B cell (primary cell): ENCODE measurements at regions not wholly inside any gene's neighbourhood (a gene's known extent, or its start where the extent isn't known, plus 50 kb on each side); places are given as distances from the start of the nearest gene placed in this dataset.

Experiments used
- ATAC-seq: fragments of 200-7000 bp; cut with Tn5 transposase; one replicate; pipeline ENCODE4 v1.10.0; 2021; ENCODE audit warnings: low read depth, mild to moderate bottlenecking, moderate number of reproducible peaks, moderate library complexity
- CTCF ChIA-PET: fragments of 350-600 bp; sonication (Branson Sonifier 250); formaldehyde crosslinking; loops from one replicate; lab custom pipeline; 2021; ENCODE audit warnings: antibody characterized with exemption, inconsistent platforms; lab: Charles Lee
- POLR2A ChIA-PET: fragments of 350-600 bp; sonication (Branson Sonifier 250); formaldehyde crosslinking; loops from one replicate; lab custom pipeline; 2021; ENCODE audit warnings: antibody characterized with exemption; lab: Charles Lee
- DNase-seq: peaks from one replicate; pipeline ENCODE4 v3.0.0; 2013
- H2AFZ ChIP-seq: 2 replicates; pipeline ENCODE4 v1.6.1; 2012; ENCODE audit warnings: mild to moderate bottlenecking, low read depth, low read length; ENCODE audit not compliant: insufficient read depth, poor library complexity, severe bottlenecking
- H3K27ac ChIP-seq, 2 donors: 1 replicate in 1 of 2; 2 replicates in 1 of 2; pipeline ENCODE4 v1.5.1; 2012 to 2013; ENCODE audit warnings: low read length in 2 of 2, mild to moderate bottlenecking in 2 of 2, moderate library complexity in 1 of 2
- H3K27me3 ChIP-seq, 4 experiments: fragments of 200-600 bp in 1 of 4; sonication (generic) in 1 of 4; replicated peaks in 1 of 4; 1 replicate in 2 of 4; 2 replicates in 2 of 4; pipeline versions ENCODE4 v1.6.1 to v1.7.0; 2013 to 2016; ENCODE audit warnings: low read length in 3 of 4, mild to moderate bottlenecking in 2 of 4, mixed read lengths in 1 of 4, moderate library complexity in 1 of 4; ENCODE audit not compliant: insufficient read depth in 4 of 4, control insufficient read depth in 3 of 4; ENCODE audit errors: control extremely low read depth in 1 of 4
- H3K36me3 ChIP-seq, 2 experiments: replicated peaks in 1 of 2; 1 replicate in 1 of 2; 2 replicates in 1 of 2; pipeline versions ENCODE4 v1.6.1 to v1.7.1; 2013; ENCODE audit warnings: low read length in 1 of 2; ENCODE audit not compliant: insufficient read depth in 2 of 2, control insufficient read depth in 1 of 2; ENCODE audit errors: control extremely low read depth in 1 of 2, extremely low read depth in 1 of 2
- H3K4me1 ChIP-seq, 2 donors: fragments of 200-600 bp in 1 of 2; sonication (generic) in 1 of 2; 1 replicate in 1 of 2; 2 replicates in 1 of 2; pipeline versions ENCODE4 v1.5.1 to v1.6.1; 2013 to 2017; ENCODE audit warnings: low read length in 2 of 2; ENCODE audit not compliant: control insufficient read depth in 2 of 2, insufficient read depth in 2 of 2
- H3K4me2 ChIP-seq: replicated peaks from 2 replicates; pipeline ENCODE3; 2012; ENCODE audit warnings: mild to moderate bottlenecking, low read depth, low read length; ENCODE audit not compliant: poor library complexity, severe bottlenecking
- H3K4me3 ChIP-seq, 5 experiments: fragments of 200-600 bp in 1 of 5; sonication (generic) in 1 of 5; 1 replicate in 3 of 5; 2 replicates in 2 of 5; pipeline versions ENCODE4 v1.5.1 to v1.7.0; 2011 to 2016; ENCODE audit warnings: low read length in 4 of 5, mild to moderate bottlenecking in 4 of 5, low read depth in 2 of 5, control low read depth in 1 of 5, moderate library complexity in 1 of 5; ENCODE audit not compliant: insufficient read depth in 1 of 5; ENCODE audit errors: control extremely low read depth in 1 of 5, extremely low read depth in 1 of 5
- H3K79me2 ChIP-seq: fragments of 200-600 bp; sonication (generic); one replicate; pipeline ENCODE4 v1.6.0; 2016; ENCODE audit warnings: low read length; ENCODE audit not compliant: control insufficient read depth, insufficient read depth
- H3K9ac ChIP-seq: fragments of 200-600 bp; sonication (generic); 2 replicates; pipeline ENCODE4 v1.6.1; 2017; ENCODE audit warnings: mild to moderate bottlenecking, low read length, moderate library complexity
- H3K9me3 ChIP-seq, 3 donors: one replicate each; pipeline versions ENCODE4 v1.6.1 to v1.7.1; 2013; ENCODE audit warnings: low read length in 2 of 3; ENCODE audit not compliant: control insufficient read depth in 2 of 3, insufficient read depth in 1 of 3; ENCODE audit errors: control extremely low read depth in 1 of 3
- H4K20me1 ChIP-seq: 2 replicates; pipeline ENCODE4 v1.6.0; 2012; ENCODE audit warnings: mild to moderate bottlenecking, low read length; ENCODE audit not compliant: insufficient read depth, control insufficient read depth, poor library complexity, severe bottlenecking
- H3K27ac Mint-ChIP-seq: one replicate; pipeline ENCODE4 v1.8.0; 2021; ENCODE audit warnings: mixed read lengths
- H3K27me3 Mint-ChIP-seq: one replicate; pipeline ENCODE4 v1.8.0; 2021; ENCODE audit warnings: mixed read lengths
- H3K4me1 Mint-ChIP-seq: one replicate; pipeline ENCODE4 v1.8.0; 2021; ENCODE audit warnings: mixed read lengths
- H3K4me3 Mint-ChIP-seq: one replicate; pipeline ENCODE4 v1.8.0; 2021; ENCODE audit warnings: mixed read lengths
- H3K9me3 Mint-ChIP-seq: one replicate; pipeline ENCODE4 v1.8.0; 2022; ENCODE audit warnings: mixed read lengths; ENCODE audit not compliant: insufficient read depth
- CTCF ChIP-seq: fragments of 200-600 bp; IDR thresholded peaks from one replicate; pipeline ENCODE4 v1.8.0; 2022; ENCODE audit warnings: antibody characterized with exemption, mild to moderate bottlenecking
- EZH2 ChIP-seq: IDR thresholded peaks from 2 replicates; pipeline ENCODE4 v1.6.1; 2012; ENCODE audit warnings: borderline replicate concordance, low read depth, mild to moderate bottlenecking, moderate library complexity, low read length; ENCODE audit not compliant: insufficient read depth, poor library complexity, severe bottlenecking
- WGBS: methylation state at CpG from one replicate; pipeline ENCODE4 v1.1.5; 2013; ENCODE audit warnings: missing lambda C conversion rate; ENCODE audit not compliant: insufficient coverage; 5-methylcytosine and 5-hydroxymethylcytosine counted together
- intact Hi-C: fragments of 100-400 bp; cut with micrococcal nuclease; formaldehyde crosslinking; loops from one replicate; pipeline ENCODE4 v1.10.0; 2022

- H3K27me3 ChIP-seq = peaks cover 0 to 2% (median 0%) of the 10 kb centered on the region in 4 experiments
- no peaks in the 10 kb centered on the region for H4K20me1 ChIP-seq
- H3K9me3 Mint-ChIP-seq = no peaks in the 10 kb centered on the region
- H3K79me2 ChIP-seq = no peaks in the 10 kb centered on the region
- no peak overlapping the region for H3K27ac Mint-ChIP-seq
- H3K9ac ChIP-seq = no peak overlapping the region
- no peaks in the 10 kb centered on the region for H3K9me3 ChIP-seq
- CTCF ChIA-PET = no interaction called here
- H3K27me3 Mint-ChIP-seq = peaks cover 15% of the 10 kb centered on the region
- H3K4me3 ChIP-seq = no peak overlapping the region
- no peak overlapping the region for H3K4me3 Mint-ChIP-seq
- no peak for DNase-seq
- POLR2A ChIA-PET = no interaction called here
- intact Hi-C loops = no loop called here
- H3K4me2 ChIP-seq = no peak overlapping the region
- TF ChIP-seq CTCF (no peak), EZH2 (no peak)
- 85% methylated on average over 18 of the region's 18 CpGs for WGBS
- ATAC-seq = no peak
- H2AFZ ChIP-seq = no peak overlapping the region
- H3K4me1 ChIP-seq = no peaks in the 10 kb centered on the region
- no peaks in the 10 kb centered on the region for H3K4me1 Mint-ChIP-seq
- H3K36me3 ChIP-seq = no peaks in the 10 kb centered on the region
- no peak overlapping the region for H3K27ac ChIP-seq
Observed at GRCh38 chr6:167415441-167415961, 90.6 kb downstream of the TTLL2 start.

GRCh38 chr6:167416676-167417430, 92.0 kb downstream of the TTLL2 start:
- intact Hi-C loops = no loop called here
- no peak overlapping the region for H3K27ac ChIP-seq
- H3K4me3 ChIP-seq = no peak overlapping the region
- no peak for DNase-seq
- TF ChIP-seq EZH2 (no peak), CTCF (no peak)
- H3K4me1 ChIP-seq = no peaks in the 10 kb centered on the region
- peaks cover 0 to 2% (median 0%) of the 10 kb centered on the region in 4 experiments for H3K27me3 ChIP-seq
- no peak overlapping the region for H3K4me2 ChIP-seq
- no peak for ATAC-seq
- H3K79me2 ChIP-seq = no peaks in the 10 kb centered on the region
- H2AFZ ChIP-seq = no peak overlapping the region
- ChIA-PET POLR2A (no interaction called here), CTCF (no interaction called here)
- Mint-ChIP-seq H3K4me1 (no peaks in the 10 kb centered on the region), H3K27me3 (peaks cover 15% of the 10 kb centered on the region), H3K4me3 (no peak overlapping the region), H3K9me3 (no peaks in the 10 kb centered on the region), H3K27ac (no peak overlapping the region)
- H3K9me3 ChIP-seq = peaks cover 0 to 9% (median 0%) of the 10 kb centered on the region in 3 donors
- no peaks in the 10 kb centered on the region for H3K36me3 ChIP-seq
- H3K9ac ChIP-seq = no peak overlapping the region
- WGBS = 81% methylated on average over 8 of the region's 12 CpGs
- no peaks in the 10 kb centered on the region for H4K20me1 ChIP-seq
